ENCODE measurements at regions not wholly inside any gene's neighbourhood (a gene's known extent, or its start where the extent isn't known, plus 50 kb on each side); places are given as distances from the start of the nearest gene placed in this dataset.

- H2BK20ac ChIP-seq (ENCODE audit: low read length), result no peak overlapping the region
- peak overlapping the region; percentile 51; the same call in 1 of the 2 replicates for H2AFZ ChIP-seq (ENCODE audit: low read length)
- FAIRE-seq (no peak), DNase-seq (ENCODE audit: low read depth in 1 of 2, low spot score in 2 of 2) (no peak)
- no peak overlapping the region for H3K18ac ChIP-seq (ENCODE audit: extremely low read depth, low read length)
- ChIA-PET POLR2A (ENCODE audit: partially characterized antibody) (no interaction called here), CTCF (ENCODE audit: partially characterized antibody) (interaction anchor here (1.4 kb wide), 1 partner anchor 18 kb away, joined by 3 read pairs; no protein-coding TSS in a partner anchor)
- no peak overlapping the region for H4K91ac ChIP-seq (replicated peaks; ENCODE audit: insufficient read length, low read length)
- no peaks in the 10 kb centered on the region for H3K79me2 ChIP-seq (ENCODE audit: control insufficient read depth in 1 of 2, insufficient read depth in 2 of 2, low read length in 2 of 2)
- H3K56ac ChIP-seq (replicated peaks; ENCODE audit: insufficient read length, low read depth, low read length), result no peak overlapping the region
- no peak overlapping the region for H3K4me2 ChIP-seq (ENCODE audit: insufficient read depth in 1 of 2, low read depth in 2 of 2, low read length in 2 of 2)
- no peaks in the 10 kb centered on the region for H3K27me3 ChIP-seq (replicated peaks in 1 of 4; ENCODE audit: control insufficient read depth in 3 of 4, extremely low read depth in 1 of 4, insufficient read depth in 3 of 4, low read length in 3 of 4)
- H3K4me1 ChIP-seq (replicated peaks in 1 of 4; ENCODE audit: control insufficient read depth in 3 of 4, insufficient read depth in 4 of 4, low read length in 3 of 4), result no peaks in the 10 kb centered on the region
- TF ChIP-seq ATF2 (IDR thresholded peaks at IDR 0.05; ENCODE audit: low read length) (no peak), CHD1 (IDR thresholded peaks at IDR 0.05; ENCODE audit: low read depth, low read length) (no peak), HDAC6 (IDR thresholded peaks at IDR 0.05; ENCODE audit: low read depth, low read length) (no peak), CHD2 (IDR thresholded peaks at IDR 0.05; ENCODE audit: low read length) (no peak), SRF (IDR thresholded peaks at IDR 0.05; ENCODE audit: low read depth, low read length) (no peak), GABPA (IDR thresholded peaks at IDR 0.05; ENCODE audit: borderline replicate concordance, insufficient read depth, low read length) (no peak), CREB1 (IDR thresholded peaks at IDR 0.05) (no peak), EP300 (IDR thresholded peaks at IDR 0.05; ENCODE audit: borderline replicate concordance in 1 of 2, low read depth in 2 of 2, low read length in 2 of 2) (no peak)
- H2BK120ac ChIP-seq (replicated peaks; ENCODE audit: low read depth, low read length), result no peak overlapping the region
- H4K5ac ChIP-seq (ENCODE audit: insufficient read length, low read depth, low read length), result no peak overlapping the region
- H3K9me3 ChIP-seq (ENCODE audit: insufficient read depth in 2 of 2, low read depth in 1 of 2, low read length in 1 of 2), result no peaks in the 10 kb centered on the region
- no peak overlapping the region for H3K27ac ChIP-seq (ENCODE audit: low read depth, low read length)
- no peak overlapping the region for H2BK15ac ChIP-seq (ENCODE audit: low read length)
- no peaks in the 10 kb centered on the region for H3K36me3 ChIP-seq (ENCODE audit: control insufficient read depth in 2 of 4, insufficient read depth in 4 of 4, low read length in 3 of 4)
- WGBS, 2 experiments (ENCODE audit: extremely low coverage in 1 of 2, insufficient coverage in 1 of 2, insufficient read length in 1 of 2, insufficient replicate concordance in 2 of 2, low coverage in 1 of 2, low lambda C conversion rate in 2 of 2, missing lambda C conversion rate in 1 of 2), result 72% methylated on average over 4 of the region's 4 CpGs; no CpG with 5 or more reads in 1 of the 2 experiments
- H3K4ac ChIP-seq (replicated peaks; ENCODE audit: insufficient read length, low read depth, low read length), result no peak overlapping the region
- H2BK5ac ChIP-seq (ENCODE audit: low read depth, low read length), result no peak overlapping the region
- no peak overlapping the region for H4K8ac ChIP-seq (ENCODE audit: extremely low read depth, insufficient read depth, low read length)
- no peak overlapping the region for H3K23ac ChIP-seq (ENCODE audit: insufficient read length)
- H3K9ac ChIP-seq (replicated peaks in 1 of 4; ENCODE audit: extremely low read depth in 1 of 4, low read depth in 3 of 4, low read length in 3 of 4), result no peak overlapping the region
- no peak overlapping the region for H3K14ac ChIP-seq (ENCODE audit: insufficient read length)
- no peaks in the 10 kb centered on the region for H4K20me1 ChIP-seq (replicated peaks in 1 of 2; ENCODE audit: control insufficient read depth in 1 of 2, insufficient read depth in 2 of 2, low read length in 2 of 2)
- H2BK12ac ChIP-seq (ENCODE audit: low read depth, low read length), result no peak overlapping the region
- H3K79me1 ChIP-seq (ENCODE audit: low read depth, low read length), result no peaks in the 10 kb centered on the region
- no peaks in the 10 kb centered on the region for H3K23me2 ChIP-seq (ENCODE audit: low read depth, low read length)
- H3K4me3 ChIP-seq (ENCODE audit: extremely low read depth in 1 of 4, insufficient read depth in 2 of 4, low read depth in 3 of 4, low read length in 4 of 4), result no peak overlapping the region
- no peak overlapping the region for H2AK5ac ChIP-seq (ENCODE audit: low read depth, low read length)
Measured at GRCh38 chr1:58968360-58968952, 184.6 kb upstream of the JUN start.

All from H1 (cell line).